Neural cell (in vitro differentiated cells): ENCODE measurements at regions not wholly inside any gene's neighbourhood (a gene's known extent, or its start where the extent isn't known, plus 50 kb on each side); places are given as distances from the start of the nearest gene placed in this dataset.

Experiments used
- H2AFZ ChIP-seq: fragments of 200-600, 300-800 bp; sonication (generic), shearing (Covaris generic); 2 replicates; pipeline ENCODE4 v1.6.0; 2014; ENCODE audit warnings: low read depth, mild to moderate bottlenecking, antibody characterized with exemption, low read length, moderate library complexity
- H3F3A ChIP-seq: fragments of 200-600 bp; shearing (Covaris generic); 2 replicates; pipeline ENCODE4 v1.6.1; 2016; ENCODE audit warnings: mild to moderate bottlenecking, moderate library complexity, mixed read lengths, antibody characterized with exemption, low read length; ENCODE audit not compliant: insufficient read depth, poor library complexity, severe bottlenecking
- H3K27ac ChIP-seq: fragments of 200-600, 300-800 bp; sonication (generic), shearing (Covaris generic); 2 replicates; pipeline ENCODE4 v1.5.1; 2014; ENCODE audit warnings: mild to moderate bottlenecking, low read length, moderate library complexity
- H3K27me3 ChIP-seq: fragments of 300-800, 200-600 bp; sonication (generic), shearing (Covaris generic); 2 replicates; pipeline ENCODE4 v1.6.0; 2014; ENCODE audit warnings: mild to moderate bottlenecking, low read depth, low read length, moderate library complexity; ENCODE audit not compliant: insufficient read depth
- H3K36me3 ChIP-seq: fragments of 300-800, 200-600 bp; sonication (generic), shearing (Covaris generic); 2 replicates; pipeline ENCODE4 v1.5.1; 2014; ENCODE audit warnings: mild to moderate bottlenecking, antibody characterized with exemption, low read length, moderate library complexity; ENCODE audit not compliant: insufficient read depth
- H3K4me2 ChIP-seq: fragments of 300-800, 200-600 bp; sonication (generic), shearing (Covaris generic); 2 replicates; pipeline ENCODE4 v1.6.0; 2014; ENCODE audit warnings: mild to moderate bottlenecking, low read length
- H3K4me3 ChIP-seq: fragments of 300-800, 200-600 bp; sonication (generic), shearing (Covaris generic); 2 replicates; pipeline ENCODE4 v1.5.1; 2014; ENCODE audit warnings: mild to moderate bottlenecking, low read length, moderate library complexity
- H3K79me2 ChIP-seq: fragments of 200-600 bp; shearing (Covaris generic); replicated peaks from 2 replicates; pipeline ENCODE4 v1.6.0; 2014; ENCODE audit warnings: mild to moderate bottlenecking, low read length, moderate library complexity; ENCODE audit not compliant: insufficient read depth
- H3K9ac ChIP-seq: fragments of 300-800, 200-600 bp; sonication (generic), shearing (Covaris generic); 2 replicates; pipeline ENCODE4 v1.6.1; 2016; ENCODE audit warnings: mild to moderate bottlenecking, low read length, mixed read lengths
- H3K9me2 ChIP-seq: fragments of 200-600 bp; shearing (Covaris generic); 2 replicates; pipeline ENCODE4 v1.6.1; 2016; ENCODE audit warnings: mild to moderate bottlenecking, low read length, mixed read lengths; ENCODE audit not compliant: insufficient read depth
- H3K9me3 ChIP-seq: fragments of 200-600, 300-800 bp; sonication (generic), shearing (Covaris generic); 2 replicates; pipeline ENCODE4 v1.6.1; 2016; ENCODE audit warnings: mild to moderate bottlenecking, mixed run types, low read length, moderate library complexity, mixed read lengths
- H4K20me1 ChIP-seq: fragments of 200-600 bp; shearing (Covaris generic); 2 replicates; pipeline ENCODE4 v1.6.1; 2016; ENCODE audit warnings: mild to moderate bottlenecking, mixed run types; ENCODE audit not compliant: insufficient read depth
- CTCF ChIP-seq: fragments of 450-650 bp; IDR thresholded peaks from 2 replicates; pipeline ENCODE4 v1.5.1; 2014; ENCODE audit warnings: antibody characterized with exemption, mild to moderate bottlenecking, moderate library complexity; ENCODE audit not compliant: poor library complexity, severe bottlenecking
- EP300 ChIP-seq: fragments of 450-650 bp; conservative IDR thresholded peaks from 2 replicates; pipeline ENCODE4 v1.6.1; 2014; ENCODE audit warnings: antibody characterized with exemption, mild to moderate bottlenecking, moderate library complexity; ENCODE audit not compliant: poor library complexity, severe bottlenecking
- EZH2 ChIP-seq: fragments of 200-600, 300-800 bp; shearing (Covaris generic), sonication (generic); IDR thresholded peaks from 2 replicates; pipeline ENCODE4 v1.6.1; 2014; ENCODE audit warnings: antibody characterized with exemption, low read length, borderline replicate concordance, mild to moderate bottlenecking; ENCODE audit not compliant: insufficient read depth, poor library complexity, severe bottlenecking
- MXI1 ChIP-seq: fragments of 450-650 bp; conservative IDR thresholded peaks from 2 replicates; pipeline ENCODE4 v1.6.1; 2014; ENCODE audit warnings: antibody characterized with exemption, mild to moderate bottlenecking; ENCODE audit not compliant: poor library complexity, severe bottlenecking
- POLR2AphosphoS5 ChIP-seq: IDR thresholded peaks from 2 replicates; pipeline ENCODE4 v1.6.1; 2012
- RAD21 ChIP-seq: fragments of 450-650 bp; conservative IDR thresholded peaks from 2 replicates; pipeline ENCODE4 v1.6.1; 2014; ENCODE audit warnings: antibody characterized with exemption, mild to moderate bottlenecking, moderate library complexity
- REST ChIP-seq: IDR thresholded peaks from 2 replicates; pipeline ENCODE4 v1.6.1; 2012; ENCODE audit warnings: borderline replicate concordance
- SMC3 ChIP-seq: fragments of 450-650 bp; conservative IDR thresholded peaks from 2 replicates; pipeline ENCODE4 v1.6.1; 2014; ENCODE audit warnings: antibody characterized with exemption, mild to moderate bottlenecking, moderate library complexity; ENCODE audit not compliant: poor library complexity
- TAF1 ChIP-seq: IDR thresholded peaks from 2 replicates; pipeline ENCODE4 v1.6.1; 2012; ENCODE audit warnings: low read depth

- Histone ChIP-seq H3K4me2 (no peak overlapping the region), H3K9me2 (no peaks in the 10 kb centered on the region), H3K4me3 (no peak overlapping the region), H3K27ac (no peak overlapping the region), H3K27me3 (no peaks in the 10 kb centered on the region), H2AFZ (no peak overlapping the region), H3K36me3 (no peaks in the 10 kb centered on the region), H3K79me2 (no peaks in the 10 kb centered on the region), H3K9me3 (no peaks in the 10 kb centered on the region), H3K9ac (no peak overlapping the region), H3F3A (no peaks in the 10 kb centered on the region), H4K20me1 (no peaks in the 10 kb centered on the region)
- TF ChIP-seq EP300 (no peak), CTCF (no peak), TAF1 (no peak)
These were observed 827.9 kb downstream of the TSN start for GRCh38 chr2:122583159-122583917.

GRCh38 chr2:122590524-122590923 is 835.1 kb downstream of the TSN start:
- Histone ChIP-seq H3K9ac (no peak overlapping the region), H3K79me2 (no peaks in the 10 kb centered on the region), H3K36me3 (no peaks in the 10 kb centered on the region), H3K27me3 (no peaks in the 10 kb centered on the region), H3K4me2 (no peak overlapping the region), H3F3A (no peaks in the 10 kb centered on the region), H3K9me3 (no peaks in the 10 kb centered on the region), H3K9me2 (no peaks in the 10 kb centered on the region), H4K20me1 (no peaks in the 10 kb centered on the region), H3K4me3 (no peak overlapping the region), H2AFZ (no peak overlapping the region), H3K27ac (no peak overlapping the region)
- no peak for TF ChIP-seq EZH2
- no peak for TF ChIP-seq EP300
- no peak for TF ChIP-seq TAF1
- no peak for TF ChIP-seq POLR2AphosphoS5
- no peak for TF ChIP-seq REST
- no peak for TF ChIP-seq CTCF
- TF ChIP-seq RAD21: no peak
- TF ChIP-seq MXI1: no peak
- no peak for TF ChIP-seq SMC3
